PC-9 (cell line): ENCODE measurements at regions not wholly inside any gene's neighbourhood (a gene's known extent, or its start where the extent isn't known, plus 50 kb on each side); places are given as distances from the start of the nearest gene placed in this dataset.

Experiments used
- BruUV-seq: library from RNA; stranded (reverse); fragments of 400-500 nt; replicated peaks from 2 replicates; lab custom pipeline; 2021; lab: Mats Ljungman, UMichigan
- CTCF ChIA-PET: fragments of 300-600 bp; sonication (Branson Sonifier 250); formaldehyde crosslinking; loops from one replicate; lab custom pipeline; 2022; ENCODE audit warnings: antibody characterized with exemption; lab: Charles Lee
- POLR2A ChIA-PET: fragments of 300-600 bp; sonication (Branson Sonifier 250); formaldehyde crosslinking; loops from one replicate; lab custom pipeline; 2022; ENCODE audit warnings: antibody characterized with exemption; ENCODE audit not compliant: unreplicated experiment; lab: Charles Lee
- DNase-seq, 2 experiments: peaks; one replicate each; pipeline versions ENCODE4 v3.0.0 to v3.0.0-alpha.2; 2015 to 2022; ENCODE audit warnings: mixed read lengths in 1 of 2
- H2AFZ ChIP-seq: fragments of 200-600 bp; sonication (generic); 2 replicates; pipeline ENCODE4 v1.8.1; 2017; ENCODE audit warnings: antibody characterized with exemption
- H3F3A ChIP-seq: fragments of 200-600 bp; sonication (generic); 2 replicates; pipeline ENCODE4 v1.8.1; 2017; ENCODE audit warnings: antibody characterized with exemption, mild to moderate bottlenecking, low read depth; ENCODE audit not compliant: insufficient read depth
- H3K27ac ChIP-seq: fragments of 200-600 bp; sonication (generic); 2 replicates; pipeline ENCODE4 v1.6.1; 2016; ENCODE audit warnings: mixed run types
- H3K27me3 ChIP-seq: fragments of 200-600 bp; sonication (generic); 2 replicates; pipeline ENCODE4 v1.6.1; 2016; ENCODE audit warnings: low read depth, mixed run types; ENCODE audit not compliant: insufficient read depth
- H3K36me3 ChIP-seq: fragments of 200-600 bp; sonication (generic); 2 replicates; pipeline ENCODE4 v1.6.1; 2016; ENCODE audit warnings: low read depth, mixed run types
- H3K4me1 ChIP-seq: fragments of 200-600 bp; sonication (generic); replicated peaks from 2 replicates; pipeline ENCODE4 v1.6.1; 2016; ENCODE audit warnings: mixed run types; ENCODE audit not compliant: insufficient read depth
- H3K4me2 ChIP-seq: fragments of 200-600 bp; sonication (generic); 2 replicates; pipeline ENCODE4 v1.6.1; 2017; ENCODE audit warnings: mixed run types
- H3K4me3 ChIP-seq: fragments of 200-600 bp; sonication (generic); 2 replicates; pipeline ENCODE4 v1.6.1; 2016; ENCODE audit warnings: mixed run types
- H3K79me2 ChIP-seq: fragments of 200-600 bp; sonication (generic); 2 replicates; pipeline ENCODE4 v1.6.1; 2017; ENCODE audit warnings: low read depth, mixed run types
- H3K9me2 ChIP-seq: fragments of 200-600 bp; sonication (generic); 2 replicates; pipeline ENCODE4 v1.8.1; 2017; ENCODE audit warnings: mild to moderate bottlenecking; ENCODE audit not compliant: insufficient read depth
- H3K9me3 ChIP-seq: fragments of 200-600 bp; sonication (generic); 2 replicates; pipeline ENCODE4 v1.8.1; 2016; ENCODE audit warnings: low read depth; ENCODE audit not compliant: insufficient read depth
- H4K20me1 ChIP-seq: fragments of 200-600 bp; sonication (generic); 2 replicates; pipeline ENCODE4 v1.8.1; 2017; ENCODE audit not compliant: insufficient read depth
- EZH2 ChIP-seq: fragments of 200-600 bp; sonication (generic); IDR thresholded peaks from 2 replicates; pipeline ENCODE4 v1.8.0; 2017; ENCODE audit warnings: antibody characterized with exemption, low read depth
- intact Hi-C: fragments of 100-400 bp; cut with micrococcal nuclease; formaldehyde crosslinking; loops from one replicate; pipeline ENCODE4 v1.10.0; 2022; ENCODE audit not compliant: unreplicated experiment
- TF ChIP-seq, protein P1 (sequence below): fragments of 200-600 bp; sonication (generic); conservative IDR thresholded peaks from 2 replicates; pipeline ENCODE4 v1.6.1; 2017; ENCODE audit warnings: mixed run types, antibody characterized with exemption, mild to moderate bottlenecking, moderate library complexity

DNA sequence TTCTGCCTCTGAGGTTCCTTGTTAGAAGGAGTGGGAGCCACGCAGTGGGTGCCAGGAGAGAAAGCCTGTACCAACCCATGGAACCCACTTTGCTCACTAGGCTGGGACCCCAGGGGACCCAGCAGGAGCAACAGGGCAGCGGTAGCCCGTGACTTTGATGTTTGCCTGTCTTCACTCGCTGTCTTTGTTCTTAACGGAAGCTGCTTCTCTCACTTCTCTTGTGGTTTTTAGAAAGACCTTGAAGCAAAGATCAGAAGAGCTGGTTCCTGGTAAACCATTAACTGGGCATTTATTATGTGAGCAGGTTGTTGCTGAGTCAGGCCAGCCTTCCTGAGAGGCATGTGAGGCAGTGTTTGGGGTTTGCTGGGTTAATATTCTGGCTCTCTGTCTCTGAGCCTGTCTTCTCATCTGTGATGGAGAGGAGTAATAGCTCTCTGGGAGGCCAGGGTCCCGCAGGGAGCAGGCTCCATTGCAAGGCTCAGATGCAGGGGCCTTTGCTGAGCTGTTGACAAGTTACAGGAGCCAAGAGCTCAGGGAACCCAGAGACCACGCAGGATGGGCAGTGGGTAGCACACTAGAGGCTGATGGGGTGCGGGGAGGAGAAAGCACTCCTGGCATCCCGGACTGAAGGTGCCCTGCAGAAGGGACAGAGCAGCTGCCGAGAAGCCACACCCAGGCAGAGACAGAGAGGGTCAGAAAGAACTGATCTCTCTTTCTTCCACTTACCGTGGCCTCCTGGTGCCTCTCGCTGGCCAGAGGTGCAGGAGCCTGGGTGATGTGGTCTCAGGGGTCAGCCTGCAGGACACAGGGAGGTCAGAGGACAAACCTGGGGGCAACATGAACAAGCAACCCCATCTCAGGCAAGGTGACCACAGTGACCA lies 367.5 kb upstream of the C1orf174 start:
- POLR2A ChIA-PET = no interaction called here
- H3K79me2 ChIP-seq = no peaks in the 10 kb centered on the region
- no peaks in the 10 kb centered on the region for H3K9me3 ChIP-seq
- peaks cover 28% of the 10 kb centered on the region for H3K27me3 ChIP-seq
- intact Hi-C loops = no loop called here
- H3K36me3 ChIP-seq = no peaks in the 10 kb centered on the region
- no peaks in the 10 kb centered on the region for H4K20me1 ChIP-seq
- H3K4me2 ChIP-seq = no peak overlapping the region
- H3K4me3 ChIP-seq = no peak overlapping the region
- H2AFZ ChIP-seq = no peak overlapping the region
- no peaks in the 10 kb centered on the region for H3K9me2 ChIP-seq
- no peak for TF ChIP-seq EZH2
- TF ChIP-seq, protein P1, sequence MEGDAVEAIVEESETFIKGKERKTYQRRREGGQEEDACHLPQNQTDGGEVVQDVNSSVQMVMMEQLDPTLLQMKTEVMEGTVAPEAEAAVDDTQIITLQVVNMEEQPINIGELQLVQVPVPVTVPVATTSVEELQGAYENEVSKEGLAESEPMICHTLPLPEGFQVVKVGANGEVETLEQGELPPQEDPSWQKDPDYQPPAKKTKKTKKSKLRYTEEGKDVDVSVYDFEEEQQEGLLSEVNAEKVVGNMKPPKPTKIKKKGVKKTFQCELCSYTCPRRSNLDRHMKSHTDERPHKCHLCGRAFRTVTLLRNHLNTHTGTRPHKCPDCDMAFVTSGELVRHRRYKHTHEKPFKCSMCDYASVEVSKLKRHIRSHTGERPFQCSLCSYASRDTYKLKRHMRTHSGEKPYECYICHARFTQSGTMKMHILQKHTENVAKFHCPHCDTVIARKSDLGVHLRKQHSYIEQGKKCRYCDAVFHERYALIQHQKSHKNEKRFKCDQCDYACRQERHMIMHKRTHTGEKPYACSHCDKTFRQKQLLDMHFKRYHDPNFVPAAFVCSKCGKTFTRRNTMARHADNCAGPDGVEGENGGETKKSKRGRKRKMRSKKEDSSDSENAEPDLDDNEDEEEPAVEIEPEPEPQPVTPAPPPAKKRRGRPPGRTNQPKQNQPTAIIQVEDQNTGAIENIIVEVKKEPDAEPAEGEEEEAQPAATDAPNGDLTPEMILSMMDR = no peak
- BruUV-seq = no TSS peak
- H3F3A ChIP-seq = no peaks in the 10 kb centered on the region
- no peak overlapping the region for H3K27ac ChIP-seq
- CTCF ChIA-PET = no interaction called here
- no peaks in the 10 kb centered on the region for H3K4me1 ChIP-seq
- DNase-seq = no peak

DNA sequence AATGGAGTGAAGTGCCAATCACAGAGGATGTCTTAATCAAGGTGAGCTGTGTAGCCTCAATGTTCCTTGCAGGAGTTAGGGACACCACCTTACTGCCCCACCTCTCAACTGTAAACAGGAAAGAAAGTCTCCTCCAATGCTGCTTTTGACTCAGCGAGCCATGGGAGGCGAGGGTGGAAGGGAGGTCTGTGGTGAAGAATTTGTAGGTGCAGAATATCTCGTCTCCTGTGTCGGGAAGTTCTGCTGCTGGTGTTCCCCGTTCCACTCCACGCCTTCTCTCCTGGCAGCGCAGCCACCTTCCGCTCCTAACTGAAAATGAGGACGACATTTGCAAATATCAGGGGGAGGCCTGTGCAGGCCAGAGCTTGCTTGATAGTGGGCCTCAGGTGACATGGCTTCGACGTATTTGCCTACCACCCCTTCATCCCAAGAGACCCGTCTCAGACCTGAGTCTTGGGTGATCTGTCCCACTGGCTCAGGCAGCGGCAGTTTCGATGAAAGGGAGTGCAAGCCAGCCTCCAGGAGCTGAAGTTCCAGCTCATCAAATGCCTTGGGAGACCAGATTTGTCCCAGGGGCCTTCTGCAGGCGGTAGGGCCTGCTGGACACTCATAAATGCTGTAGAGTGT lies 368.3 kb upstream of the C1orf174 start:
- H3K36me3 ChIP-seq = no peaks in the 10 kb centered on the region
- no peak overlapping the region for H2AFZ ChIP-seq
- H3K27me3 ChIP-seq = peaks cover 31% of the 10 kb centered on the region
- POLR2A ChIA-PET = no interaction called here
- no peaks in the 10 kb centered on the region for H3K9me2 ChIP-seq
- DNase-seq = no peak
- no peaks in the 10 kb centered on the region for H3K79me2 ChIP-seq
- H3K4me3 ChIP-seq = no peak overlapping the region
- no peaks in the 10 kb centered on the region for H3F3A ChIP-seq
- H3K9me3 ChIP-seq = no peaks in the 10 kb centered on the region
- TF ChIP-seq EZH2 = no peak
- TF ChIP-seq, protein P1 = no peak
- CTCF ChIA-PET = no interaction called here
- no peaks in the 10 kb centered on the region for H4K20me1 ChIP-seq
- no peak overlapping the region for H3K4me2 ChIP-seq
- no TSS peak for BruUV-seq
- intact Hi-C loops = no loop called here
- no peaks in the 10 kb centered on the region for H3K4me1 ChIP-seq
- H3K27ac ChIP-seq = no peak overlapping the region

DNA sequence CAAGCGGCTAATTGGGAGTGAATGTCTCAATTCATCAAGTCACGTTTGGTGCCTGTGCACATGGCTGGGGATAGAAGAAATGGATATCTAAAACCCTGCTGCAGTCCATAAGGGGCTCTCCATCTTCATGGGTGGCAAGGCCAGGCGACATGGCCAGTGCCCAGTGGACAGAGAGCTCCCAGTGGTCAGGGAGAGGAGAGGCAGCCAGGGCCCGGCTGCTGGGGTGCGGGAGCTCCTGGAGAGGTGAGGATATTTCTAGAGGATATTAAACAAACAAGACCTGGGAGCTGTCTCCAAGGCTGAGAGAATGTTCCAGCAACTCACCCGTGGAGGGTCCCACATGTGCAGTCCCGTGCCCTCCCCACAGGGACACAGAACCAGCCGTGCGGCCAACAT lies 368.8 kb upstream of the C1orf174 start:
- no peak for TF ChIP-seq EZH2
- TF ChIP-seq, protein P1 = no peak
- ChIA-PET CTCF (no interaction called here), POLR2A (no interaction called here)
- Histone ChIP-seq H3K9me3 (no peaks in the 10 kb centered on the region), H3K27ac (no peak overlapping the region), H3K27me3 (peaks cover 31% of the 10 kb centered on the region), H3K4me1 (no peaks in the 10 kb centered on the region), H4K20me1 (no peaks in the 10 kb centered on the region), H3K79me2 (no peaks in the 10 kb centered on the region), H3F3A (no peaks in the 10 kb centered on the region), H3K4me2 (no peak overlapping the region), H3K9me2 (no peaks in the 10 kb centered on the region), H2AFZ (no peak overlapping the region), H3K4me3 (no peak overlapping the region), H3K36me3 (no peaks in the 10 kb centered on the region)
- intact Hi-C loops = no loop called here
- DNase-seq = no peak
- BruUV-seq = no TSS peak
